H1 (cell line): ENCODE measurements at regions not wholly inside any gene's neighbourhood (a gene's known extent, or its start where the extent isn't known, plus 50 kb on each side); places are given as distances from the start of the nearest gene placed in this dataset.

Source experiments
- TF ChIP-seq, protein P1 (sequence below): IDR thresholded peaks from 2 replicates; pipeline ENCODE4 v1.6.1; 2011; ENCODE audit warnings: low read depth, mild to moderate bottlenecking, low read length; ENCODE audit not compliant: insufficient read depth

GRCh38 chr2:198917275-198917674, 540.5 kb downstream of the SATB2 start (continued):
- TF ChIP-seq, protein P1, sequence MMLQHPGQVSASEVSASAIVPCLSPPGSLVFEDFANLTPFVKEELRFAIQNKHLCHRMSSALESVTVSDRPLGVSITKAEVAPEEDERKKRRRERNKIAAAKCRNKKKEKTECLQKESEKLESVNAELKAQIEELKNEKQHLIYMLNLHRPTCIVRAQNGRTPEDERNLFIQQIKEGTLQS, result no peak
